IPS DF 6.9 (cell line): ENCODE measurements at regions not wholly inside any gene's neighbourhood (a gene's known extent, or its start where the extent isn't known, plus 50 kb on each side); places are given as distances from the start of the nearest gene placed in this dataset.

Source experiments
- DNase-seq: peaks from one replicate; pipeline ENCODE4 v3.0.0-alpha.2; 2013; ENCODE audit warnings: low read depth, low spot score
- H3K27ac ChIP-seq: one replicate; pipeline ENCODE4 v1.5.1; 2013; ENCODE audit warnings: low read length, control low read depth
- H3K27me3 ChIP-seq: 2 replicates; pipeline ENCODE4 v1.6.1; 2013; ENCODE audit warnings: mild to moderate bottlenecking, low read length; ENCODE audit not compliant: control insufficient read depth, insufficient read depth
- H3K36me3 ChIP-seq: 2 replicates; pipeline ENCODE4 v1.6.1; 2013; ENCODE audit warnings: low read length; ENCODE audit not compliant: control insufficient read depth, insufficient read depth
- H3K4me1 ChIP-seq: 2 replicates; pipeline ENCODE4 v1.6.1; 2013; ENCODE audit warnings: low read length; ENCODE audit not compliant: control insufficient read depth, insufficient read depth
- H3K4me3 ChIP-seq: 2 replicates; pipeline ENCODE4 v1.5.1; 2013; ENCODE audit warnings: mild to moderate bottlenecking, low read length
- H3K9me3 ChIP-seq: 2 replicates; pipeline ENCODE4 v1.6.1; 2013; ENCODE audit warnings: low read length, inconsistent platforms; ENCODE audit not compliant: control insufficient read depth, insufficient read depth
- WGBS: extraction: QIAGEN DNeasy Blood & Tissue Kit; methylation state at CpG from one replicate; pipeline ENCODE4 v1.1.7; 2013; ENCODE audit warnings: mixed read lengths, missing lambda C conversion rate; ENCODE audit not compliant: insufficient read length, insufficient coverage; 5-methylcytosine and 5-hydroxymethylcytosine counted together

GRCh38 chr12:30012816-30013450 is 229.2 kb upstream of the TMTC1 start:
- no peaks in the 10 kb centered on the region for H3K4me1 ChIP-seq
- no peak overlapping the region for H3K4me3 ChIP-seq
- H3K36me3 ChIP-seq = no peaks in the 10 kb centered on the region
- no CpG with 5 or more reads among the region's 6 CpGs for WGBS
- DNase-seq = no peak
- H3K27me3 ChIP-seq = no peaks in the 10 kb centered on the region
- H3K9me3 ChIP-seq = no peaks in the 10 kb centered on the region
- no peak overlapping the region for H3K27ac ChIP-seq

GRCh38 chr12:30010071-30011052 is 226.6 kb upstream of the TMTC1 start:
- Histone ChIP-seq H3K4me1 (no peaks in the 10 kb centered on the region), H3K27me3 (no peaks in the 10 kb centered on the region), H3K27ac (no peak overlapping the region), H3K4me3 (no peak overlapping the region), H3K9me3 (no peaks in the 10 kb centered on the region), H3K36me3 (no peaks in the 10 kb centered on the region)
- no CpG with 5 or more reads among the region's 1 CpG for WGBS
- no peak for DNase-seq

GRCh38 chr12:30006021-30006420 is 222.3 kb upstream of the TMTC1 start:
- WGBS = no CpG with 5 or more reads among the region's 1 CpG
- Histone ChIP-seq H3K4me1 (no peaks in the 10 kb centered on the region), H3K36me3 (no peaks in the 10 kb centered on the region), H3K4me3 (no peak overlapping the region), H3K27ac (no peak overlapping the region), H3K27me3 (no peaks in the 10 kb centered on the region), H3K9me3 (no peaks in the 10 kb centered on the region)
- no peak for DNase-seq

GRCh38 chr12:30003321-30003720 is 219.6 kb upstream of the TMTC1 start:
- Histone ChIP-seq H3K27ac (no peak overlapping the region), H3K36me3 (no peaks in the 10 kb centered on the region), H3K4me1 (no peaks in the 10 kb centered on the region), H3K27me3 (no peaks in the 10 kb centered on the region), H3K4me3 (no peak overlapping the region), H3K9me3 (no peaks in the 10 kb centered on the region)
- DNase-seq = no peak
- no CpG with 5 or more reads among the region's 2 CpGs for WGBS

GRCh38 chr12:30002677-30003076 is 218.9 kb upstream of the TMTC1 start:
- H3K27ac ChIP-seq = no peak overlapping the region
- H3K4me3 ChIP-seq = no peak overlapping the region
- H3K4me1 ChIP-seq = no peaks in the 10 kb centered on the region
- WGBS = no CpG with 5 or more reads among the region's 5 CpGs
- no peaks in the 10 kb centered on the region for H3K9me3 ChIP-seq
- H3K27me3 ChIP-seq = no peaks in the 10 kb centered on the region
- no peak for DNase-seq
- H3K36me3 ChIP-seq = no peaks in the 10 kb centered on the region

- no CpG with 5 or more reads among the region's 1 CpG for WGBS
- DNase-seq = no peak
- Histone ChIP-seq H3K27ac (no peak overlapping the region), H3K9me3 (no peaks in the 10 kb centered on the region), H3K4me1 (no peaks in the 10 kb centered on the region), H3K4me3 (no peak overlapping the region), H3K27me3 (no peaks in the 10 kb centered on the region), H3K36me3 (no peaks in the 10 kb centered on the region)
These were observed 216.7 kb upstream of the TMTC1 start for GRCh38 chr12:30000401-30000800.

- WGBS = no CpG with 5 or more reads among the region's 3 CpGs
- no peak overlapping the region for H3K27ac ChIP-seq
- no peaks in the 10 kb centered on the region for H3K27me3 ChIP-seq
- no peaks in the 10 kb centered on the region for H3K36me3 ChIP-seq
- no peak for DNase-seq
- H3K4me1 ChIP-seq = no peaks in the 10 kb centered on the region
- no peak overlapping the region for H3K4me3 ChIP-seq
- H3K9me3 ChIP-seq = no peaks in the 10 kb centered on the region
These were observed 213.3 kb upstream of the TMTC1 start for GRCh38 chr12:29996993-29997392.

- Histone ChIP-seq H3K4me1 (no peaks in the 10 kb centered on the region), H3K4me3 (no peak overlapping the region), H3K27ac (no peak overlapping the region), H3K36me3 (no peaks in the 10 kb centered on the region), H3K9me3 (no peaks in the 10 kb centered on the region), H3K27me3 (no peaks in the 10 kb centered on the region)
- DNase-seq = no peak
- whole genome bisulfite sequencing = no CpG with 5 or more reads among the region's 2 CpGs
These were observed 208.6 kb upstream of the TMTC1 start for GRCh38 chr12:29992366-29992765.

GRCh38 chr12:29991924-29992323 is 208.2 kb upstream of the TMTC1 start:
- Histone ChIP-seq H3K27ac (no peak overlapping the region), H3K4me1 (no peaks in the 10 kb centered on the region), H3K9me3 (no peaks in the 10 kb centered on the region), H3K27me3 (no peaks in the 10 kb centered on the region), H3K4me3 (no peak overlapping the region), H3K36me3 (no peaks in the 10 kb centered on the region)
- no peak for DNase-seq
- WGBS = no CpG with 5 or more reads among the region's 2 CpGs

- no CpG with 5 or more reads among the region's 4 CpGs for whole genome bisulfite sequencing
These were observed 207.2 kb upstream of the TMTC1 start for GRCh38 chr12:29990971-29991370.

More at GRCh38 chr12:29990971-29991370, 207.2 kb upstream of the TMTC1 start:
- Histone ChIP-seq H3K27ac (no peak overlapping the region), H3K4me3 (no peak overlapping the region), H3K4me1 (no peaks in the 10 kb centered on the region), H3K36me3 (no peaks in the 10 kb centered on the region), H3K27me3 (no peaks in the 10 kb centered on the region), H3K9me3 (no peaks in the 10 kb centered on the region)
- DNase-seq = no peak
